Astrocyte (in vitro differentiated cells and primary cell): ENCODE measurements at regions not wholly inside any gene's neighbourhood (a gene's known extent, or its start where the extent isn't known, plus 50 kb on each side); places are given as distances from the start of the nearest gene placed in this dataset.

Experiments
- DNase-seq: peaks from one replicate; pipeline ENCODE4 v3.0.0-alpha.2; 2010; ENCODE audit warnings: low read depth
- FAIRE-seq: peaks from 2 replicates; lab custom pipeline; 2011; peaks lifted over from hg19 to GRCh38; lab: Jason Lieb, UNC
- H2AFZ ChIP-seq: 2 replicates; pipeline ENCODE4 v1.6.0; 2012; ENCODE audit warnings: low read depth, low read length, inconsistent platforms
- H3K27ac ChIP-seq: 2 replicates; pipeline ENCODE4 v1.5.1; 2011; ENCODE audit warnings: low read depth, low read length, inconsistent platforms
- H3K27me3 ChIP-seq: 2 replicates; pipeline ENCODE4 v1.6.0; 2011; ENCODE audit warnings: low read length, inconsistent platforms; ENCODE audit not compliant: insufficient read depth
- H3K36me3 ChIP-seq: 2 replicates; pipeline ENCODE4 v1.5.1; 2011; ENCODE audit warnings: low read length, inconsistent platforms; ENCODE audit not compliant: insufficient read depth
- H3K4me1 ChIP-seq: 2 replicates; pipeline ENCODE4 v1.5.1; 2011; ENCODE audit warnings: low read length, inconsistent platforms; ENCODE audit not compliant: insufficient read depth
- H3K4me2 ChIP-seq: 2 replicates; pipeline ENCODE4 v1.6.0; 2012; ENCODE audit warnings: low read length, inconsistent platforms
- H3K4me3 ChIP-seq: 2 replicates; pipeline ENCODE4 v1.5.1; 2011; ENCODE audit warnings: low read depth, mild to moderate bottlenecking, low read length, inconsistent platforms; ENCODE audit not compliant: insufficient read depth
- H3K79me2 ChIP-seq: 2 replicates; pipeline ENCODE4 v1.6.0; 2012; ENCODE audit warnings: mild to moderate bottlenecking, low read length, inconsistent platforms; ENCODE audit not compliant: insufficient read depth
- H3K9ac ChIP-seq: 2 replicates; pipeline ENCODE4 v1.6.0; 2012; ENCODE audit warnings: mild to moderate bottlenecking, low read length, inconsistent platforms
- H3K9me3 ChIP-seq: 2 replicates; pipeline ENCODE4 v1.5.1; 2012; ENCODE audit warnings: low read depth, mild to moderate bottlenecking, low read length, inconsistent platforms; ENCODE audit not compliant: insufficient read depth
- H4K20me1 ChIP-seq: 2 replicates; pipeline ENCODE4 v1.6.0; 2012; ENCODE audit warnings: low read length, inconsistent platforms; ENCODE audit not compliant: insufficient read depth
- H3K27ac Mint-ChIP-seq: one replicate; pipeline ENCODE4 v1.8.0; 2021; ENCODE audit warnings: mild to moderate bottlenecking, mixed read lengths; ENCODE audit not compliant: unreplicated experiment
- H3K27me3 Mint-ChIP-seq: one replicate; pipeline ENCODE4 v1.8.0; 2021; ENCODE audit warnings: low read depth, mixed read lengths; ENCODE audit not compliant: unreplicated experiment
- H3K36me3 Mint-ChIP-seq: one replicate; pipeline ENCODE4 v1.8.0; 2021; ENCODE audit warnings: low read depth, mixed read lengths; ENCODE audit not compliant: unreplicated experiment
- H3K4me1 Mint-ChIP-seq: one replicate; pipeline ENCODE4 v1.8.0; 2021; ENCODE audit warnings: low read depth, mixed read lengths; ENCODE audit not compliant: unreplicated experiment
- H3K4me3 Mint-ChIP-seq: one replicate; pipeline ENCODE4 v1.8.0; 2021; ENCODE audit warnings: mild to moderate bottlenecking, moderate library complexity, mixed read lengths; ENCODE audit not compliant: unreplicated experiment
- H3K9me3 Mint-ChIP-seq: one replicate; pipeline ENCODE4 v1.8.0; 2021; ENCODE audit warnings: mild to moderate bottlenecking, mixed read lengths; ENCODE audit not compliant: unreplicated experiment
- EZH2 ChIP-seq: IDR thresholded peaks from 2 replicates; pipeline ENCODE4 v1.6.1; 2012; ENCODE audit warnings: mild to moderate bottlenecking, low read length, inconsistent platforms; ENCODE audit not compliant: insufficient read depth
- TF ChIP-seq, protein P1 (sequence below): IDR thresholded peaks from 2 replicates; pipeline ENCODE4 v1.5.1; 2011; ENCODE audit warnings: low read depth, mild to moderate bottlenecking, inconsistent platforms, low read length, moderate library complexity; ENCODE audit not compliant: insufficient read depth

DNA sequence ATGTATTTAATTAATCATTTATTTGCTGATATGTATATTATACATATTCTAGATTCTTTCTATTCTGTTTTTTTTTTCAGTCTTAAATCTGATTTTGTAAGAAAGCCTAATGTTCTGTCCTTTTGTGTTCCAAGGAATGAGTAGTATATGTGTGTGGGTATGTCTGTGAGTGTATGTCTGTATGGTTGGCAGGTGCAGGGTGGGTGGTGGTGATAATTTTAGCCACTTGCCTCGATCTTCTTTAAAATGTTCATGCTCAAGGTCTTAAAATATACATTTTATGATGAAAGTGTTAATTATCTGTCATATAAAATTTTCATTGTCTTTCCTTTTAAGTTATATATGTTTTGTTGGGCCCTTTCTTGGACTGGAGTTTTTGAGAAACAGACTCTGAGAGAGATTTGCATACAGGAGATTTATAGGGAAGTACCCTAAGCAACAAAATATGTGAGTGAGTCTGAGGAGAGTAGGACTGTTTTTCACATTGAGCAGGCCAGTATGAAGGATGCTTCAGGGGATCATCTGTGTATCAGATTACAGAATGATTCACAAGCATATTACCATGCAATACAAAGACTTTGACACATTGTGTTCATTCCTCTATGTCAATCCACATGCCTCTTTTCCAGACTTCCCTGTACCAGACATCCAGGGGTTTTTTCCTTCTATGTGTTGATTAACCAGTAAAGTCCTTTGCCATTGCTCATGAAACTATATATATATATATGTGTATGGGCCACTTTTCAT, 211.0 kb upstream of the DPPA4 start:
- Mint-ChIP-seq H3K4me3 (no peak overlapping the region), H3K4me1 (peaks cover 11% of the 10 kb centered on the region), H3K9me3 (peaks cover 2% of the 10 kb centered on the region), H3K27ac (no peak overlapping the region), H3K27me3 (no peaks in the 10 kb centered on the region), H3K36me3 (no peaks in the 10 kb centered on the region)
- no peaks in the 10 kb centered on the region for H3K79me2 ChIP-seq
- H3K4me3 ChIP-seq, result no peak overlapping the region
- H3K9ac ChIP-seq, result no peak overlapping the region
- no peak overlapping the region for H3K4me2 ChIP-seq
- FAIRE-seq (no peak), DNase-seq (peak; percentile 69)
- TF ChIP-seq, protein P1, sequence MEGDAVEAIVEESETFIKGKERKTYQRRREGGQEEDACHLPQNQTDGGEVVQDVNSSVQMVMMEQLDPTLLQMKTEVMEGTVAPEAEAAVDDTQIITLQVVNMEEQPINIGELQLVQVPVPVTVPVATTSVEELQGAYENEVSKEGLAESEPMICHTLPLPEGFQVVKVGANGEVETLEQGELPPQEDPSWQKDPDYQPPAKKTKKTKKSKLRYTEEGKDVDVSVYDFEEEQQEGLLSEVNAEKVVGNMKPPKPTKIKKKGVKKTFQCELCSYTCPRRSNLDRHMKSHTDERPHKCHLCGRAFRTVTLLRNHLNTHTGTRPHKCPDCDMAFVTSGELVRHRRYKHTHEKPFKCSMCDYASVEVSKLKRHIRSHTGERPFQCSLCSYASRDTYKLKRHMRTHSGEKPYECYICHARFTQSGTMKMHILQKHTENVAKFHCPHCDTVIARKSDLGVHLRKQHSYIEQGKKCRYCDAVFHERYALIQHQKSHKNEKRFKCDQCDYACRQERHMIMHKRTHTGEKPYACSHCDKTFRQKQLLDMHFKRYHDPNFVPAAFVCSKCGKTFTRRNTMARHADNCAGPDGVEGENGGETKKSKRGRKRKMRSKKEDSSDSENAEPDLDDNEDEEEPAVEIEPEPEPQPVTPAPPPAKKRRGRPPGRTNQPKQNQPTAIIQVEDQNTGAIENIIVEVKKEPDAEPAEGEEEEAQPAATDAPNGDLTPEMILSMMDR, result no peak
- TF ChIP-seq EZH2, result no peak
- H2AFZ ChIP-seq, result no peak overlapping the region
- H4K20me1 ChIP-seq, result no peaks in the 10 kb centered on the region
- H3K36me3 ChIP-seq, result no peaks in the 10 kb centered on the region
- H3K4me1 ChIP-seq, result no peaks in the 10 kb centered on the region
- no peak overlapping the region for H3K27ac ChIP-seq
- H3K27me3 ChIP-seq, result no peaks in the 10 kb centered on the region
- H3K9me3 ChIP-seq, result no peaks in the 10 kb centered on the region

DNA sequence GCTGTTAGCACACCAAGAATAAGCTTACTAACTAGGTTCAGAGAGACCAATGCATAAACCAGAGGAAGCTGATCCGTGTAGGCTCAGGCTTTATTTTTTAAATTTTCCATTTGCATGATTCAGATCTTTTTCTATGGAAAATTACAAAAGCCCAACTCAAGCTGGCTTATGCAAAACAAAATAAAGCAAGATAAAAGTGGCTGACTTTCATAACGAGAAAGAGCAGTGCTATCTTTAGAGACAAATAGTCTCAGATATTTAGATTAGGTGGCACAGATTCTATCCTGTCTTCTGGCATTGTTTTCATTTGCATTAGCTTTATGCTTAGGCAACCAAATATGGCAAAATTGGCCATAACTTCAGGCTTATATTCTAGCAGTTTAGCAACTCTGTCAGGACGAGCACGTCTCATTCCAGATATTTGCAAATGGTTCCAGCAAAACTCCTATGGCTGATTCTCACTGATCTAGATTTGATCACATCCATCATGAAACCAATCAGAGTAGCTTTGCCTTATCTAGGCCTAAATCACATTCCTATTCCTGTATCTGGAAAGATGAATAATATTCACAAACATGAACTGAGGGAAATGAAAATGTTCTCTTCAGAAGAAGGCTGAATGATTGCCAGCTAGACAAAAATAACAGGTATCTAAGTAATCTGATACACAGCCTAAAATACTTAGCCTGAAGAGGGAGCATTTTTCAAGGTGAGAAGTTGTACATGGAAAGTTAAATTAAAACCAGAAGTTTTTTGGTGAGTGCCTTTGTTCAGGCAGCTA, 216.4 kb upstream of the DPPA4 start:
- Mint-ChIP-seq H3K27ac (no peak overlapping the region), H3K27me3 (no peaks in the 10 kb centered on the region), H3K9me3 (peaks cover 4% of the 10 kb centered on the region), H3K36me3 (no peaks in the 10 kb centered on the region), H3K4me3 (no peak overlapping the region), H3K4me1 (peaks cover 7% of the 10 kb centered on the region)
- TF ChIP-seq, protein P1, result no peak
- no peak for TF ChIP-seq EZH2
- Histone ChIP-seq H3K4me2 (peak overlapping the region; percentile 19), H3K27me3 (no peaks in the 10 kb centered on the region), H3K27ac (no peak overlapping the region), H2AFZ (no peak overlapping the region), H3K9me3 (no peaks in the 10 kb centered on the region), H3K79me2 (no peaks in the 10 kb centered on the region), H3K4me3 (no peak overlapping the region), H3K36me3 (no peaks in the 10 kb centered on the region), H3K9ac (no peak overlapping the region), H3K4me1 (no peaks in the 10 kb centered on the region), H4K20me1 (no peaks in the 10 kb centered on the region)
- FAIRE-seq (no peak), DNase-seq (peak; percentile 81)

DNA sequence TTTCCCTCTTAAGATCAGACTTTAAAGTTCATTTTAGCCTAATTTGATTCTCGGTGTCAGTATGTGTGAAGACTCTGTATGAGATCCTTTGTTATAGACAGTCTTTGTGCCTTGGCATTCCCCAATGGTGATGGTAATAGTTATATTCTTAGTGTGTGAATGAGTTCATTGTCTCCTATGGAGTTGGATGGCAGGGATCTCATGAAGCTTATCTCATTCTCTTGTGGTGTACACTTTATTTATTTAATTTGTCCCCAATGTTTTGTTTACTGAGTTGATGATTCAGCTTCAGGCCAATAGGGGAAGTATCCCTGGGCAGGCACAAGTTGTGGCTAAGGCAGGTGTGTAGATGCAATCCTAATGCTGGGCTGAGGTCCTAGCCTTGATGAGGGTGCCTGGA, 222.0 kb upstream of the DPPA4 start:
- H3K4me3 Mint-ChIP-seq, result no peak overlapping the region
- no peaks in the 10 kb centered on the region for H3K4me1 Mint-ChIP-seq
- no peaks in the 10 kb centered on the region for H3K27me3 Mint-ChIP-seq
- TF ChIP-seq, protein P1, result no peak
- TF ChIP-seq EZH2, result no peak
- Histone ChIP-seq H3K4me2 (no peak overlapping the region), H3K9me3 (no peaks in the 10 kb centered on the region), H3K27me3 (no peaks in the 10 kb centered on the region), H3K4me1 (no peaks in the 10 kb centered on the region), H3K4me3 (no peak overlapping the region), H3K27ac (no peak overlapping the region), H3K36me3 (no peaks in the 10 kb centered on the region), H3K79me2 (no peaks in the 10 kb centered on the region), H4K20me1 (no peaks in the 10 kb centered on the region), H3K9ac (no peak overlapping the region), H2AFZ (no peak overlapping the region)
- H3K36me3 Mint-ChIP-seq, result no peaks in the 10 kb centered on the region
- peaks cover 4% of the 10 kb centered on the region for H3K9me3 Mint-ChIP-seq
- no peak overlapping the region for H3K27ac Mint-ChIP-seq
- FAIRE-seq (no peak), DNase-seq (no peak)
